Mucosa of rectum (tissue), 2 donors: ENCODE measurements at regions not wholly inside any gene's neighbourhood (a gene's known extent, or its start where the extent isn't known, plus 50 kb on each side); places are given as distances from the start of the nearest gene placed in this dataset.
"Not testable (repeated sequence)": the region's sequence is repeated elsewhere in the genome, so short reads cannot be mapped to it uniquely, and the experiment has no call there.

Source experiments
- H3K27ac ChIP-seq, 2 donors: one replicate each; pipeline ENCODE4 v1.7.0; 2013; ENCODE audit warnings: inconsistent platforms in 2 of 2, low read depth in 2 of 2, low read length in 2 of 2
- H3K27me3 ChIP-seq, 2 donors: one replicate each; pipeline ENCODE4 v1.7.0; 2013; ENCODE audit warnings: low read length in 2 of 2; ENCODE audit not compliant: control insufficient read depth in 2 of 2, insufficient read depth in 2 of 2
- H3K36me3 ChIP-seq, 2 donors: one replicate each; pipeline ENCODE4 v1.7.0; 2013; ENCODE audit warnings: low read length in 2 of 2; ENCODE audit not compliant: control insufficient read depth in 2 of 2, insufficient read depth in 2 of 2
- H3K4me1 ChIP-seq, 2 donors: one replicate each; pipeline ENCODE4 v1.7.0; 2013; ENCODE audit warnings: low read length in 2 of 2, mild to moderate bottlenecking in 1 of 2; ENCODE audit not compliant: control insufficient read depth in 2 of 2, insufficient read depth in 2 of 2
- H3K4me3 ChIP-seq, 2 donors: one replicate each; pipeline ENCODE4 v1.7.0; 2013; ENCODE audit warnings: low read length in 2 of 2
- H3K9ac ChIP-seq, 2 donors: one replicate each; pipeline ENCODE4 v1.7.0; 2013; ENCODE audit warnings: low read length in 2 of 2, low read depth in 1 of 2, mild to moderate bottlenecking in 1 of 2
- H3K9me3 ChIP-seq, 2 donors: one replicate each; pipeline ENCODE4 v1.7.0; 2013; ENCODE audit warnings: low read length in 2 of 2; ENCODE audit not compliant: control insufficient read depth in 2 of 2
- donor health status: healthy.
- donor health status: Normal muscosa, but diverticular disease.

DNA sequence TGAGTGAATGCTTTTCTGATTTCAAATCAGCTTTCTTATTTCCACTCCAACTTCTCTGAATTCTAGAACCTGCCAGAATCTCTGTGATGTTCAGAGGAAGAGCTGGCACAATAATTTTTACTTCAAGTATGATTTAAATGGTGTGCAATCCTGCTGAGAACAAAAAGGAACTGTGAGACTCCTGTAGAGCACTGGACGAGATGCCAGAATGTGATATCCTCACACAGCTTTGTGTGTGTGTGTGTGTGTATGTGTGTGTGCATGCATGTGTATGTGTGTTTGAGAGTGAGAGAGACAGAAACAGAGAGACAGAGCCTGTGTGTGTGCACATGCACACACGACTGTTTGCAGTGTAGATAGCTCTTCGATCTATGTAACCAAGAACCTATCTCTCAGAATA is 713.6 kb upstream of the ZP4 start:
- H3K4me1 ChIP-seq = no peaks in the 10 kb centered on the region
- no peak overlapping the region for H3K9ac ChIP-seq
- no peak overlapping the region for H3K4me3 ChIP-seq
- H3K9me3 ChIP-seq = no peaks in the 10 kb centered on the region
- H3K36me3 ChIP-seq = no peaks in the 10 kb centered on the region
- H3K27me3 ChIP-seq = no peaks in the 10 kb centered on the region
- H3K27ac ChIP-seq = no peak overlapping the region

DNA sequence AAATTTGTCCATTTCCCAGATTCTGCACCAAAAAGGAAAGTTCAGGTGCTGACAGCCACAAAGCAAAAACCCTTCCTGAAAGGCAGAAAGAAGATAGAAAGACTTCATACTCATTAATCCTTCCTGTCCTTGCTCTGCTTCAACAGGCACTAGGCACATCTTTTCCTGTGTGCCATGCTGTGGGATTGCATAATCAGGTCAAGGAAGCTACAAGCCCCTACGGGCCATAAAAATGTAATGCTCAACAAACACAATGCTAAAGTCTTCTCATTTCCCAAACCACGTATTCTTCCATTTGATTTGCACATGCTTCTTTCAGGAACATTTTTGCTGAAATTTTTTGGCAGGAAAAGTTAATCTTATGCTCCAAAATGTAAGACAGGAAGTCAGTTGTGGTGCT is 710.9 kb upstream of the ZP4 start:
- not testable (repeated sequence) for H3K9me3 ChIP-seq, H3K4me1 ChIP-seq, H3K36me3 ChIP-seq, H3K4me3 ChIP-seq, H3K9ac ChIP-seq, H3K27ac ChIP-seq, H3K27me3 ChIP-seq

DNA sequence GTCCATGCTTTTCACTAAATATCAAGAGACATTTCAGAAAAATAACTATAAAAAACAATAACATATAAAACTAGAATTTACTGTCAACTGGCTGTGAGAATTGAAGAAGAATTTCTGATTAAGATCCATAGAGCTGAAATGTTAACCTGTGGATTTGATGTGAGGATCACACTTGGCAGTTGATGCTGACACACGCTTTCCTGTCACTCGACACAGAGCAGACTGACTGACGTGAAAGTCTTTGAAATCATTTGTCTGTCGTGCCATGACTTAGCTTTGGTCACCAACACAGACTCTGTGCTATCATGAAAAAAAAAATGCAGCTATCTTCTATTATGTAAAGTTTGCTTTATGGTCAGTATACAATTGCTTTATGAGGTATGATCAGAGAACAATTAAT is 706.0 kb upstream of the ZP4 start:
- Histone ChIP-seq H3K36me3 (no peaks in the 10 kb centered on the region), H3K4me3 (no peak overlapping the region), H3K27ac (no peak overlapping the region), H3K9me3 (no peaks in the 10 kb centered on the region), H3K27me3 (no peaks in the 10 kb centered on the region), H3K4me1 (no peaks in the 10 kb centered on the region), H3K9ac (no peak overlapping the region)

DNA sequence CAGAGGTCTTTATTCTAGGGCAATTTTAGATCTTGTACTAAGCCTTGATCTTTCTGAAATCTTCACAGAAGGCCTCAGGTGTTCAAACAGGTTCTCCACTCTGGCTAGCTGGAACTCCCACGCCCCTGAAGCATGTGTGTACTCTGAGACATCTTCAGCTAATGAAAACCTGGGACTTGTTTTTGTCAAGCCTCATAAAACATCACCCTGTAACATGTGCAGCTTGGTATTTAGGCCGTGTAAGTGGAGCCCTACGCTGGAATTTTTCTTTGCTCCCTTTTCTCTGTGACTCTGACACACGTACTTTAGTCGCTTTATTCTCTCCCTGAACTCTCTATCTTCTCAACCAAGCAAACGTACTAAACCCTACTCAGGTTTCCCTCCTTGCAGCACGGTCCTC is 701.9 kb upstream of the ZP4 start:
- H3K27me3 ChIP-seq = no peaks in the 10 kb centered on the region
- H3K36me3 ChIP-seq = no peaks in the 10 kb centered on the region
- no peak overlapping the region for H3K9ac ChIP-seq
- no peak overlapping the region for H3K27ac ChIP-seq
- no peaks in the 10 kb centered on the region for H3K4me1 ChIP-seq
- H3K4me3 ChIP-seq = no peak overlapping the region
- H3K9me3 ChIP-seq = no peaks in the 10 kb centered on the region

DNA sequence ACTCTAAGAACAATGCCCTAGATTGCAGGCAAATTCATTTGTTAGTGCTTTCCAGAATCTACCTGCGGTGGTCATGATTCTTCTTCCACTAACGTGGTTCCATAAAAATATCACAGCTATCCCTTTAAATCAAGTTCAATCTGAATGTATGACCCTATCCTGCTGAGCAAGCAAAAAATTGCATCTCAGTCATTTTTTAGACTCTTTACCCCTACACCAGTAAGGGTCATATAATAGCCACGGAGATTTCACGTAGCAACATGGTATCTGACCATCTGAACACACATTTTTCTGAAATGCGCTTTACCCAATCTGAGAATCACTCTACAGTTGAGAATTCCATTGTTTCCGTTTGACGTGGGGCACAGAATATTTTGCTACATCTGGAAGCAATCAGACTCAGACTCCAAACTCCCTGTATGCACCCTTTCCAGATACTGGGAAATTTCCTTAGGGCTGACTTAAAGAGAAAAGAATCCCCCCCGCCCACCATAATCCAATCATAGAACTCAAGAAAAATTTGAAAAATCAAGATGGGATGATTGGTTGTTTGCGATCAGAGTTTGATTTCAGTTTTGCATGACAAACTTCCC is 699.2 kb upstream of the ZP4 start:
- no peak overlapping the region for H3K9ac ChIP-seq
- H3K36me3 ChIP-seq = no peaks in the 10 kb centered on the region
- no peaks in the 10 kb centered on the region for H3K9me3 ChIP-seq
- no peaks in the 10 kb centered on the region for H3K27me3 ChIP-seq
- no peaks in the 10 kb centered on the region for H3K4me1 ChIP-seq
- H3K27ac ChIP-seq = no peak overlapping the region
- no peak overlapping the region for H3K4me3 ChIP-seq

DNA sequence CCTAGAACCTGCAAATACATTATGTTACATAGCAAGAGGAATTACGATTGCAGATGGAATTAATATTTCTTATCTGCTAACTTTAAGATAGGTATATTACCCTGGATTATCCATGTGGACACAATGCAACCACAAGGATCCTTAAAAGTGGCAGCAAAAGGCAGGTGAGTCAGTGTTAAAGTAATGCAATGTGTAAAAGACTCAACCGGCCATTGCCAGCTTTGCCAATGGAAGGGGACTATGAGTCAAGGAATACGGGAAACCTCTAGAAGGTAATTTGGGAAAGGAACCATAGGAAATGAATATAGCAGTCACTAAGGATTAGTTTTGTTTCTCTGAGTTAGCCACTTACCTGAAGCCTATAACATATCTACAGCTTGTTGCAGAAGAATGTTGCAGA is 692.1 kb upstream of the ZP4 start:
- H3K36me3 ChIP-seq = no peaks in the 10 kb centered on the region
- no peak overlapping the region for H3K4me3 ChIP-seq
- no peaks in the 10 kb centered on the region for H3K27me3 ChIP-seq
- no peaks in the 10 kb centered on the region for H3K9me3 ChIP-seq
- H3K27ac ChIP-seq = no peak overlapping the region
- no peak overlapping the region for H3K9ac ChIP-seq
- no peaks in the 10 kb centered on the region for H3K4me1 ChIP-seq

DNA sequence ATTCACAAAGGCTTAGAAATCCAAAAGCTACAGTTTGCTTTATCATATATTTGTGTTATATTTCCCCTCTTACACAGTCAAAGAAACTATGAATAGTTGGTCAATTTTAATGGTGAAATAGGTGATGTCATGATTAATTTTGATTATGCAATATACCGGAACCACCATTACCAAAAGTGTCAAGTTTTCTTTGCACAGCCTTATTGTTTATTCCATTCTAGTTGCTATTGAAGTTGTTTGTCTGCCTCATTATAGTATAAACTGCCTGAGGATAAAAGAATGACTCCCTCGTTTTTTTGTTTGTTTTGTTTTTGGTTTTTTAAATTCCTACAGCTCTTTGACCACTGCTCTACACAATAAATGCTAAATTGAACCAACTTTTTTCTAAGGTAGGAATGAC is 690.6 kb upstream of the ZP4 start:
- no peak overlapping the region for H3K4me3 ChIP-seq
- H3K9ac ChIP-seq = no peak overlapping the region
- no peaks in the 10 kb centered on the region for H3K9me3 ChIP-seq
- H3K4me1 ChIP-seq = no peaks in the 10 kb centered on the region
- no peak overlapping the region for H3K27ac ChIP-seq
- H3K27me3 ChIP-seq = no peaks in the 10 kb centered on the region
- no peaks in the 10 kb centered on the region for H3K36me3 ChIP-seq

DNA sequence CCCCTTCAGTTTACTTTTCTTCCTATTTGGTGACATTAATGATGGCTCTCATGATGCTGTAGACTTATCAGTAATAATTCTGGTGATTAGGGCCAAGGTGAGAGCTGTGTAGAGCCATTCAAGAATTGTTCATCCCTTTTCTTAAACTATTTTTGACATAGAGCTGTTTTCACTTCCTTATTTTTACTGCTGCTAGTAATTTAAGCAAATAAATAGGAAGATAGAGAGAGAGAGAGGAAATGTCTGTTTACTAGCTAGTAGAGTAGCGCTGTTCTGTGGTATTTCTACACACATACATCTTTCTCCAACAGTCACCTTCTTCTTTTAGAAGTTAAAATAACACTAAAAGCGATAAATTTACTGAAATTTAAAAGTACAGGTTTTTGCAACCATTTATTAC is 678.0 kb upstream of the ZP4 start:
- Histone ChIP-seq H3K27ac (no peak overlapping the region), H3K4me3 (no peak overlapping the region), H3K4me1 (no peaks in the 10 kb centered on the region), H3K27me3 (no peaks in the 10 kb centered on the region), H3K9me3 (no peaks in the 10 kb centered on the region), H3K9ac (no peak overlapping the region), H3K36me3 (no peaks in the 10 kb centered on the region)

DNA sequence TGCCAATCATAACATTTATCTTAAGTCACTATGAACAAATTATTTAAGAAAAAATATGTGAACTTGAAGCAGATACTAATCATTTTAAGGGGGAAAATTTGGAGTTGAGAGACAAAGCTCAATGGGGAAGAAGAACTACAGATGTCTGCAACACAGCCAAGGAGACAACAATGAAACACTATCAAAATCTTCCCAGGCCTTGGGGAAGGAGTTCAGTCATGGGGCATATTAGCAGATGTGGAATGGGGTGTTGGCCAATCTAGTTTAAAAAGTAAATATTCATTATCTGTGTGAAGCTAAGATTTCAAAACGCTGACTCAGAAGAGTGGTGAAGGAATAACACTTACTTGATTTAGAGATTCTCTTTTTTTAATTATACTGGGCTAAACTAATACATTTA is 671.6 kb upstream of the ZP4 start:
- Histone ChIP-seq H3K36me3 (no peaks in the 10 kb centered on the region), H3K9me3 (no peaks in the 10 kb centered on the region), H3K4me3 (no peak overlapping the region), H3K27me3 (no peaks in the 10 kb centered on the region), H3K27ac (no peak overlapping the region), H3K9ac (no peak overlapping the region), H3K4me1 (no peaks in the 10 kb centered on the region)

DNA sequence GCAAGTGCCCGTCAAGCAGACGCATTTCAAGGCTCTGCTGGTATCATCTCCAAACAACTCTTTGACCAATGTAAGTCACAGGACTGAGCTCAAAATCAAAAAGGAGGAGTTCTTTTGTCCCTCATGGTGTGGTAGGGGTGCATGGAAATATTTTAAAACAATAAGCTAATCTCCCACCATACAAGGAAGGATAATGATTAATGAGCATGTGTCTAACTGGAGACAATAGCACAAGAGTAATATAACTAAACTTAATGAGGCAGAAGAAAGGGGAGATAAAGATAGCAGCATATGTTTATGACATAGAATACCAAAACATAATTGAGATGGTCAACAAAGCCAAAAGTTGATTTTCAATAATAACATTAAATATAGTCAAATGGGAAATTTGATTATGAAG is 668.0 kb upstream of the ZP4 start:
- no peak overlapping the region for H3K4me3 ChIP-seq
- H3K9ac ChIP-seq = no peak overlapping the region
- H3K36me3 ChIP-seq = no peaks in the 10 kb centered on the region
- H3K27me3 ChIP-seq = no peaks in the 10 kb centered on the region
- H3K4me1 ChIP-seq = no peaks in the 10 kb centered on the region
- no peaks in the 10 kb centered on the region for H3K9me3 ChIP-seq
- H3K27ac ChIP-seq = no peak overlapping the region

DNA sequence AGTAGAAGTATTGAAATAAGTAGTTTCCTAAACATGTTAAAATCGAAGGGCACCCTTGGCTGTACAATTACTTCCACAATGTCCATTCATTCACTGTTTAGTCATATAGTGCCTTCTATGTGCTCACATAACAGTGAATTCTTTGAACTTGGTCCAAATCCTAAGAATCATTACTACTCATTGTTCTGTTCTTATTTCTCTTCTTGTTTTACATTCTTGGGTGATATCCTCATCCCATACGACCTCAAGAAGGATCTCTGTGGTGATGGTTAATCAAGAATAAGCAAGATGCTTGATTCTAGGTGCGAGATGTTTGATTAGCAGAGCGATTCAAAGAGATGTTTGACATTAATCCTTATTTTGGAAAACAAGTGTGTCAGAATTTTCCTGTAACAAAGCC is 667.4 kb upstream of the ZP4 start:
- H3K36me3 ChIP-seq = no peaks in the 10 kb centered on the region
- no peaks in the 10 kb centered on the region for H3K9me3 ChIP-seq
- H3K9ac ChIP-seq = no peak overlapping the region
- H3K27me3 ChIP-seq = no peaks in the 10 kb centered on the region
- H3K4me3 ChIP-seq = no peak overlapping the region
- no peak overlapping the region for H3K27ac ChIP-seq
- no peaks in the 10 kb centered on the region for H3K4me1 ChIP-seq
